HUES6 (cell line): ENCODE measurements at regions not wholly inside any gene's neighbourhood (a gene's known extent, or its start where the extent isn't known, plus 50 kb on each side); places are given as distances from the start of the nearest gene placed in this dataset.

Source experiments
- H3K27ac ChIP-seq: 2 replicates; pipeline ENCODE4 v1.7.0; 2013; ENCODE audit warnings: low read depth, mild to moderate bottlenecking, low read length, inconsistent platforms
- H3K27me3 ChIP-seq: 2 replicates; pipeline ENCODE4 v1.6.1; 2013; ENCODE audit warnings: low read length; ENCODE audit not compliant: control insufficient read depth, insufficient read depth
- H3K36me3 ChIP-seq: 2 replicates; pipeline ENCODE4 v1.6.1; 2013; ENCODE audit warnings: low read length; ENCODE audit not compliant: control insufficient read depth, insufficient read depth
- H3K4me1 ChIP-seq: 2 replicates; pipeline ENCODE4 v1.6.1; 2013; ENCODE audit warnings: low read length; ENCODE audit not compliant: control insufficient read depth, insufficient read depth
- H3K4me3 ChIP-seq: 2 replicates; pipeline ENCODE4 v1.5.1; 2013; ENCODE audit warnings: low read depth, low read length
- H3K9ac ChIP-seq: one replicate; pipeline ENCODE4 v1.6.1; 2013; ENCODE audit warnings: mild to moderate bottlenecking, low read length
- H3K9me3 ChIP-seq: 2 replicates; pipeline ENCODE4 v1.6.1; 2013; ENCODE audit warnings: low read depth, low read length; ENCODE audit not compliant: control insufficient read depth, insufficient read depth

GRCh38 chr1:222093518-222093917, 351.6 kb upstream of the DUSP10 start:
- Histone ChIP-seq H3K9me3 (no peaks in the 10 kb centered on the region), H3K4me3 (no peak overlapping the region), H3K27ac (no peak overlapping the region), H3K27me3 (no peaks in the 10 kb centered on the region), H3K9ac (no peak overlapping the region), H3K36me3 (no peaks in the 10 kb centered on the region), H3K4me1 (peaks cover 12% of the 10 kb centered on the region; the same call in 1 of the 2 replicates)

GRCh38 chr1:222090103-222090502, 348.2 kb upstream of the DUSP10 start:
- Histone ChIP-seq H3K4me1 (no peaks in the 10 kb centered on the region), H3K36me3 (no peaks in the 10 kb centered on the region), H3K9me3 (no peaks in the 10 kb centered on the region), H3K27ac (no peak overlapping the region), H3K27me3 (no peaks in the 10 kb centered on the region), H3K9ac (no peak overlapping the region), H3K4me3 (no peak overlapping the region)

GRCh38 chr1:222087221-222087920, 345.5 kb upstream of the DUSP10 start:
- Histone ChIP-seq H3K4me1 (no peaks in the 10 kb centered on the region), H3K4me3 (no peak overlapping the region), H3K9ac (no peak overlapping the region), H3K9me3 (peaks cover 2% of the 10 kb centered on the region; the same call in 1 of the 2 replicates), H3K27me3 (no peaks in the 10 kb centered on the region), H3K27ac (no peak overlapping the region), H3K36me3 (no peaks in the 10 kb centered on the region)

- no peak overlapping the region for H3K27ac ChIP-seq
- no peak overlapping the region for H3K9ac ChIP-seq
- no peak overlapping the region for H3K4me3 ChIP-seq
Measured at GRCh38 chr1:222084996-222085395, 343.1 kb upstream of the DUSP10 start.

GRCh38 chr1:222084048-222084447, 342.2 kb upstream of the DUSP10 start:
- no peaks in the 10 kb centered on the region for H3K4me1 ChIP-seq
- peaks cover 2% of the 10 kb centered on the region; the same call in 1 of the 2 replicates for H3K9me3 ChIP-seq
- no peaks in the 10 kb centered on the region for H3K36me3 ChIP-seq
- no peaks in the 10 kb centered on the region for H3K27me3 ChIP-seq
- no peak overlapping the region for H3K4me3 ChIP-seq
- H3K9ac ChIP-seq: no peak overlapping the region
- no peak overlapping the region for H3K27ac ChIP-seq

More at GRCh38 chr1:222084996-222085395, 343.1 kb upstream of the DUSP10 start:
- Histone ChIP-seq H3K4me1 (no peaks in the 10 kb centered on the region), H3K36me3 (no peaks in the 10 kb centered on the region), H3K9me3 (peaks cover 2% of the 10 kb centered on the region; the same call in 1 of the 2 replicates), H3K27me3 (no peaks in the 10 kb centered on the region)

- Histone ChIP-seq H3K4me3 (no peak overlapping the region), H3K4me1 (no peaks in the 10 kb centered on the region), H3K9ac (no peak overlapping the region), H3K27ac (no peak overlapping the region), H3K36me3 (no peaks in the 10 kb centered on the region), H3K27me3 (no peaks in the 10 kb centered on the region), H3K9me3 (peaks cover 2% of the 10 kb centered on the region; the same call in 1 of the 2 replicates)
Measured at GRCh38 chr1:222081859-222082258, 340.0 kb upstream of the DUSP10 start.

- Histone ChIP-seq H3K9me3 (peaks cover 2% of the 10 kb centered on the region; the same call in 1 of the 2 replicates), H3K9ac (no peak overlapping the region), H3K27ac (no peak overlapping the region), H3K36me3 (no peaks in the 10 kb centered on the region), H3K4me1 (no peaks in the 10 kb centered on the region), H3K27me3 (no peaks in the 10 kb centered on the region), H3K4me3 (no peak overlapping the region)
Measured at GRCh38 chr1:222079566-222079965, 337.7 kb upstream of the DUSP10 start.

GRCh38 chr1:222077206-222077605, 335.3 kb upstream of the DUSP10 start:
- no peak overlapping the region for H3K27ac ChIP-seq
- no peaks in the 10 kb centered on the region; the same call in 1 of the 2 replicates for H3K9me3 ChIP-seq
- H3K4me3 ChIP-seq: no peak overlapping the region
- no peaks in the 10 kb centered on the region for H3K36me3 ChIP-seq
- H3K9ac ChIP-seq: no peak overlapping the region
- H3K27me3 ChIP-seq: no peaks in the 10 kb centered on the region
- no peaks in the 10 kb centered on the region for H3K4me1 ChIP-seq

GRCh38 chr1:222074317-222074716, 332.4 kb upstream of the DUSP10 start:
- no peaks in the 10 kb centered on the region for H3K36me3 ChIP-seq
- no peak overlapping the region for H3K9ac ChIP-seq
- no peak overlapping the region for H3K4me3 ChIP-seq
- H3K27ac ChIP-seq: no peak overlapping the region
- H3K27me3 ChIP-seq: no peaks in the 10 kb centered on the region
- peaks cover 13% of the 10 kb centered on the region for H3K4me1 ChIP-seq
- no peaks in the 10 kb centered on the region; the same call in 1 of the 2 replicates for H3K9me3 ChIP-seq

- Histone ChIP-seq H3K36me3 (no peaks in the 10 kb centered on the region), H3K9me3 (no peaks in the 10 kb centered on the region; the same call in 1 of the 2 replicates), H3K27ac (no peak overlapping the region), H3K27me3 (no peaks in the 10 kb centered on the region), H3K4me3 (no peak overlapping the region), H3K9ac (no peak overlapping the region), H3K4me1 (peaks cover 13% of the 10 kb centered on the region)
Measured at GRCh38 chr1:222073307-222073995, 331.6 kb upstream of the DUSP10 start.

GRCh38 chr1:222071387-222071786, 329.5 kb upstream of the DUSP10 start:
- Histone ChIP-seq H3K9ac (no peak overlapping the region), H3K27ac (no peak overlapping the region), H3K36me3 (no peaks in the 10 kb centered on the region), H3K4me3 (no peak overlapping the region), H3K27me3 (no peaks in the 10 kb centered on the region), H3K9me3 (peaks cover 2% of the 10 kb centered on the region; the same call in 1 of the 2 replicates), H3K4me1 (peaks cover 13% of the 10 kb centered on the region)
